ENCODE measurements at regions not wholly inside any gene's neighbourhood (a gene's known extent, or its start where the extent isn't known, plus 50 kb on each side); places are given as distances from the start of the nearest gene placed in this dataset.

- no peaks in the 10 kb centered on the region for H3K27me3 ChIP-seq (replicated peaks; ENCODE audit: insufficient read depth)
- DNase-seq (ENCODE audit: low spot score) (no peak), ATAC-seq (ENCODE audit: insufficient number of reproducible peaks, low FRiP score, low read depth) (no peak)
- H3K4me3 ChIP-seq: no peak overlapping the region
- no peaks in the 10 kb centered on the region for H3K9me3 ChIP-seq
- TF ChIP-seq CTCF (IDR thresholded peaks at IDR 0.05): no peak
- no peaks in the 10 kb centered on the region for H3K4me1 ChIP-seq (ENCODE audit: control insufficient read depth in 1 of 2, low read depth in 2 of 2)
- no peaks in the 10 kb centered on the region for H3K36me3 ChIP-seq
- H3K27ac ChIP-seq: no peak overlapping the region
Measured at GRCh38 chr2:2512931-2513330, 181.9 kb upstream of the MYT1L start.

- no peak for ATAC-seq (ENCODE audit: insufficient number of reproducible peaks, low FRiP score, low read depth)
Measured at GRCh38 chr2:2507417-2507997, 176.4 kb upstream of the MYT1L start.

GRCh38 chr2:2506536-2506935 is 175.5 kb upstream of the MYT1L start:
- H3K9me3 ChIP-seq: no peaks in the 10 kb centered on the region
- DNase-seq (ENCODE audit: low spot score): no peak
- TF ChIP-seq CTCF (IDR thresholded peaks at IDR 0.05): no peak
- no peaks in the 10 kb centered on the region for H3K36me3 ChIP-seq
- no peak overlapping the region for H3K27ac ChIP-seq
- ATAC-seq (ENCODE audit: insufficient number of reproducible peaks, low FRiP score, low read depth): no peak
- H3K4me1 ChIP-seq (ENCODE audit: control insufficient read depth in 1 of 2, low read depth in 2 of 2): no peaks in the 10 kb centered on the region
- no peak overlapping the region for H3K4me3 ChIP-seq
- H3K27me3 ChIP-seq (replicated peaks; ENCODE audit: insufficient read depth): no peaks in the 10 kb centered on the region

More at GRCh38 chr2:2507417-2507997, 176.4 kb upstream of the MYT1L start:
- H3K4me1 ChIP-seq (ENCODE audit: control insufficient read depth in 1 of 2, low read depth in 2 of 2): no peaks in the 10 kb centered on the region
- H3K4me3 ChIP-seq: no peak overlapping the region
- no peaks in the 10 kb centered on the region for H3K9me3 ChIP-seq
- DNase-seq (ENCODE audit: low spot score): no peak
- H3K27me3 ChIP-seq (replicated peaks; ENCODE audit: insufficient read depth): no peaks in the 10 kb centered on the region
- no peak for TF ChIP-seq CTCF (IDR thresholded peaks at IDR 0.05)
- H3K27ac ChIP-seq: no peak overlapping the region
- H3K36me3 ChIP-seq: no peaks in the 10 kb centered on the region

GRCh38 chr2:2505604-2506003 is 174.5 kb upstream of the MYT1L start:
- no peaks in the 10 kb centered on the region for H3K4me1 ChIP-seq (ENCODE audit: control insufficient read depth in 1 of 2, low read depth in 2 of 2)
- ATAC-seq (ENCODE audit: insufficient number of reproducible peaks, low FRiP score, low read depth) (no peak), DNase-seq (ENCODE audit: low spot score) (no peak)
- no peaks in the 10 kb centered on the region for H3K9me3 ChIP-seq
- no peak for TF ChIP-seq CTCF (IDR thresholded peaks at IDR 0.05)
- no peak overlapping the region for H3K4me3 ChIP-seq
- no peaks in the 10 kb centered on the region for H3K36me3 ChIP-seq
- H3K27ac ChIP-seq: no peak overlapping the region
- no peaks in the 10 kb centered on the region for H3K27me3 ChIP-seq (replicated peaks; ENCODE audit: insufficient read depth)

- Histone ChIP-seq H3K36me3 (no peaks in the 10 kb centered on the region), H3K27me3 (replicated peaks; ENCODE audit: insufficient read depth) (no peaks in the 10 kb centered on the region), H3K4me3 (no peak overlapping the region), H3K27ac (no peak overlapping the region), H3K9me3 (no peaks in the 10 kb centered on the region), H3K4me1 (ENCODE audit: control insufficient read depth in 1 of 2, low read depth in 2 of 2) (no peaks in the 10 kb centered on the region)
- DNase-seq (ENCODE audit: low spot score) (no peak), ATAC-seq (ENCODE audit: insufficient number of reproducible peaks, low FRiP score, low read depth) (no peak)
- no peak for TF ChIP-seq CTCF (IDR thresholded peaks at IDR 0.05)
Measured at GRCh38 chr2:2503864-2504418, 172.9 kb upstream of the MYT1L start.
